Naive B cell (primary cell): ENCODE measurements at regions not wholly inside any gene's neighbourhood (a gene's known extent, or its start where the extent isn't known, plus 50 kb on each side); places are given as distances from the start of the nearest gene placed in this dataset.

Source experiments
- ATAC-seq, 2 donors: fragments of 150-1000 bp; cut with Tn5 transposase; 2 replicates each; pipeline ENCODE4 v1.10.0; 2021; ENCODE audit warnings: low read depth in 2 of 2, mild to moderate bottlenecking in 2 of 2, moderate library complexity in 2 of 2
- DNase-seq: peaks from one replicate; pipeline ENCODE4 v3.0.0; 2022
- H3K27ac Mint-ChIP-seq, 6 donors: one replicate each; pipeline ENCODE4 v1.8.0; 2020 to 2022; ENCODE audit warnings: mild to moderate bottlenecking in 6 of 6, mixed read lengths in 6 of 6, moderate library complexity in 5 of 6, inconsistent platforms in 2 of 6
- H3K27me3 Mint-ChIP-seq, 3 donors: one replicate each; pipeline ENCODE4 v1.8.0; 2021 to 2022; ENCODE audit warnings: mixed read lengths in 3 of 3, mild to moderate bottlenecking in 1 of 3
- H3K36me3 Mint-ChIP-seq, 2 donors: one replicate each; pipeline ENCODE4 v1.8.0; 2020 to 2022; ENCODE audit warnings: mixed read lengths in 2 of 2, inconsistent platforms in 1 of 2, mild to moderate bottlenecking in 1 of 2
- H3K4me1 Mint-ChIP-seq, 3 donors: one replicate each; pipeline ENCODE4 v1.8.0; 2020 to 2022; ENCODE audit warnings: mixed read lengths in 3 of 3, inconsistent platforms in 1 of 3, mild to moderate bottlenecking in 1 of 3, moderate library complexity in 1 of 3
- H3K4me3 Mint-ChIP-seq, 8 donors: one replicate each; pipeline ENCODE4 v1.8.0; 2020 to 2022; ENCODE audit warnings: mild to moderate bottlenecking in 8 of 8, mixed read lengths in 8 of 8, moderate library complexity in 8 of 8, inconsistent platforms in 2 of 8
- H3K9me3 Mint-ChIP-seq, 7 donors: one replicate each; pipeline ENCODE4 v1.8.0; 2020 to 2022; ENCODE audit warnings: mixed read lengths in 7 of 7, mild to moderate bottlenecking in 5 of 7, inconsistent platforms in 2 of 7, moderate library complexity in 1 of 7

DNA sequence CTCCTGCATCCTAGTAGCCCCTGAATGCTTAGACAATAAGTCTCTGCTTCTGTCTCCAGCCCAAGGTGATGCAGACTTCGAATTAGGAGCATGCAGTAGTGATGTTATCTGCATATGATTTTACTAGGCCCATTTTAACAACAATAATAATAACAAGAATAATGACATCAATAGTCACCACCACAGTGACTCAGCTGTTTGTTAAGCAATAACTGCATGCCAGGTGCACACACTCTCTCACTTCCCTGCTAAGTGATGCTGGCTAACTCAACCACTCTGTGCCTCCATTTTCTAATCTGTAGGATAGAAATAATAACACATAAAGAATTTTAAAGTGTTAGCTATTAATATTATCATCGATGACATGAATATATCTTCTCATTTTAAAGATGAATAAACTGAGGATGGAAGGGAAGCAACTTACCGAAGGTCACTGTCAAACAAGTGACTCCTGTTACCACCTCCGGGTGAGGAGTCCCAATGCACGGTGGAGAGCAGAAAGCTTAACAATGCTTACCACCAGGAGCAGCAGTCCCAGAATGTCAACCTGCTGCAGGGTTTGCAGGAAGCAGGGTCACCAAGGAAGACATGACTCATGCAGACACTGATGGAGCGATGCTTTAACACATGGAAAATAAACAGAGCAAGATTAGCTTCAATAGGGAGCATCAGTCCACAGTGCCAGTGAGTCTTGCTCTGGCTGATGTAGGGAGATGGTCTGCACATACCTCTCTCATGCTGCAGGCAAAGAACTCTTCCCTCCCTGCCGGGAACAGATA is 290.2 kb downstream of the SPATA17 start:
- Mint-ChIP-seq H3K9me3 (peaks cover 0 to 6% (median 0%) of the 10 kb centered on the region in 7 donors), H3K27me3 (peaks cover 9 to 15% (median 13%) of the 10 kb centered on the region in 3 donors), H3K36me3 (no peaks in the 10 kb centered on the region), H3K4me3 (no peak overlapping the region), H3K4me1 (no peaks in the 10 kb centered on the region), H3K27ac (peak overlapping the region in 1 of 6 donors; percentile 27)
- DNase-seq (no peak), ATAC-seq (no peak)

DNA sequence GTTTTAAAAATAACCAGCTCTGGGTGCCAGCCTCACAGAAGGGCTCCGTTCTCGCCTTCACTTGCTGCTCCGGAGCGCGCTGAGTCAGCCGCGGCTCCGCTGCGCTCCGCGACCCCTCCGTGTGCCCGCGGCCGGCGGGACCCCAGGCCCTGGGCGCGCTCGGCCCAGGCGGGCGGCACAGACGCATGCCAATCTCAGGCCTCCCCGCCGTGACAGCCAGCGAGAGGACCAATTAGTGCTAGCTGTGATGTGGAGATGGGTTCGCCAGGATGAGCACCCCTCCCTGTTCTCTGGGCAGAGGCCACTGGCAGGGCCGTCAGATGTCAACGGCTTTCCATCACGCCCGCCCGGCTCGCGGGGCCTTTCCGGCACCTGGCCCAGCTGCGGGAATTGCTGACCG is 293.8 kb downstream of the SPATA17 start:
- no peak overlapping the region for H3K27ac Mint-ChIP-seq
- no peak overlapping the region for H3K4me3 Mint-ChIP-seq
- DNase-seq (no peak), ATAC-seq (no peak)
- peaks cover 0 to 6% (median 0%) of the 10 kb centered on the region in 7 donors for H3K9me3 Mint-ChIP-seq
- no peaks in the 10 kb centered on the region for H3K4me1 Mint-ChIP-seq
- no peaks in the 10 kb centered on the region for H3K36me3 Mint-ChIP-seq
- H3K27me3 Mint-ChIP-seq, result peaks cover 9 to 17% (median 15%) of the 10 kb centered on the region in 3 donors

DNA sequence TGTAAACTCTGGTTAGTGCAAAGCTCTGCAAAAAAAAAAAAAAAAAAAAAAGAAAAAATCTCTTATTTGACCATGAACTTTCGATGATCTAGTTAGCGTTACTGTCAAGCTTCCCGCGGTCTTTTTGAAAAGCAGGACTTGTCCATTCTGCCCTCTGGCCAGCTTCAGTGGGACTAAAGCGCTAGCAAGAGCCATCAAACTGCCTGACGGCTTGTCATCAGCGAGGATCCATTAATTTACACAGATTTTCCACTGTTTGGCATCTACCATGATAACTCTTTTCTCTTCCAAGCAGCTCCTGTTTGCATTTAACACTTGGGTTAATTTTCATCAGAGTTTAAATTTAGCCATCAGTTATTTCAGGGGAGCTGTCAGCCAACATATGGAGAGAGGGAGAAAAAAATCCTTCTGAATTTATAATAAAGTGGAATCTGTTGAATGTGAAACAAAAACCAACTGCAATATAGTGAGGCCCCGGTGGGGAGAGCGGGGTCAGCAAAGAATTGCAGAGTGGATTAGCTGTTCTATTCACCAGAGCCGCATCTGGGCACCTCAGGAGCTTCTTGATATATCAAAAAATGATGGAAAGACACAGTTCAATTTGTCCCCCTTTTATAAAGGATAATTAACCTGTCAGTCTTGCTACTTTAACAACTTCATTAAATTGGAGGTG is 298.2 kb downstream of the SPATA17 start:
- H3K9me3 Mint-ChIP-seq, result peaks cover 0 to 4% (median 0%) of the 10 kb centered on the region in 7 donors
- peak overlapping the region in 1 of 6 donors; percentile 14 for H3K27ac Mint-ChIP-seq
- H3K27me3 Mint-ChIP-seq, result peaks cover 3 to 15% (median 8%) of the 10 kb centered on the region in 3 donors
- H3K4me1 Mint-ChIP-seq, result no peaks in the 10 kb centered on the region
- ATAC-seq (no peak), DNase-seq (no peak)
- no peak overlapping the region for H3K4me3 Mint-ChIP-seq
- no peaks in the 10 kb centered on the region for H3K36me3 Mint-ChIP-seq

DNA sequence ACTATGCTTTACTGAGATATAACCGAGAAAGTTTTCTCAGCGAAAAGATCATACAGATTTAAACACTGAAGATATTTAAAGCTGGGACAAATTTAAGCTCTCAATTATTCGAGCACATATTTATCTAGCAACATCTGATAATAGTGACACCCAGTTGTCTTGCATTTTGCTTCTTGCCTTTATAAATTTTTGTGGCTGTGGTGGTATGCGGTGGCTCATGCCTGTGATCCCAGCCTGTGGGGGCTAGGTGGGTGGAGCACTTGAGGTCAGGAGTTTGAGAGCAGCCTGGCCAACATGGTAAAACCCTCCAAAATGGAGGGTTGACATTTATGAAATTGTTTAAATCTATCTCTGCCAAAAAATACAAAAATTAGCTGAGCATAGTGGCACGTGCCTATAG is 312.2 kb downstream of the SPATA17 start:
- Mint-ChIP-seq H3K27ac (no peak overlapping the region), H3K4me3 (no peak overlapping the region), H3K36me3 (no peaks in the 10 kb centered on the region), H3K4me1 (no peaks in the 10 kb centered on the region), H3K9me3 (peaks cover 0 to 3% (median 0%) of the 10 kb centered on the region in 7 donors), H3K27me3 (no peaks in the 10 kb centered on the region)
- no peak for ATAC-seq
- no peak for DNase-seq

DNA sequence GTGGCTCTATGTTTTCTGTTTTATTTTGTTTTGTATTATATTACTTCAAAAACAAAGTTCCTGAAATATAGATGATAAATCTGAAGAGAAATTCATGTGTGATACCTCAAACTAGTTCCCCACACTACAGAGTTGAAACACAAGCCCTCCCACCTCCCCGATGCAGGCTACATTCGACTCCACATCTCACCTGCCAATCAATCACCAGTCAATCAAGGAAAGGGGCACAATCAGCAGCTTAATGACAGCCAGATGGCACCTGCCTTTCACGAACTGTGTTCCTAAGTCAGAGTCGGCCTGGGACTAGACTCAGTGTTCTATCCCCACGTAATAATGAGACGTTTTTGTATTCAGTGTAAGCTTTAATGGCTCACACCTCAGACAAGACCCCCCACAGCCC is 313.4 kb downstream of the SPATA17 start:
- H3K36me3 Mint-ChIP-seq, result no peaks in the 10 kb centered on the region
- H3K9me3 Mint-ChIP-seq, result peaks cover 0 to 3% (median 0%) of the 10 kb centered on the region in 7 donors
- ATAC-seq, result no peak
- no peak for DNase-seq
- no peaks in the 10 kb centered on the region for H3K4me1 Mint-ChIP-seq
- H3K4me3 Mint-ChIP-seq, result no peak overlapping the region
- no peaks in the 10 kb centered on the region for H3K27me3 Mint-ChIP-seq
- H3K27ac Mint-ChIP-seq, result no peak overlapping the region

DNA sequence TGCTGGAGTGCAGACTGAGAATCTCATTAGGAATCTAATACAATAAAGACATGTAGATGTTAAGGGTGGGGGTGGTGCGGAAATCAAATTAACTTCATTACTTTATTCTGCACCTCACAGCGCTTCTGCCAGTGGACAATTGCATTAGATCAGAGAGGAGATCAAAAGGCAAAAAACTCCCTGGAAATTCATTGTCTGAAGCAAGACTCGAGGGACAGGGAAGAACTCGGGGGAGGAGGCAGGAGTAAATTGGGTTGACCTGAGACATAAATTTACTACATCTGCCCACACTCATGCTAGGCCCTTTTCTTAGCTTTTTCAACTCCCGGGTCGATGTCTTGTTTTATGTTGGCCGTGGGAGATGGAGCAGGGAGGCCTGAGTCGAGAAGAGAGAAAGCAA is 315.4 kb downstream of the SPATA17 start:
- H3K27ac Mint-ChIP-seq, result no peak overlapping the region
- peaks cover 0 to 3% (median 0%) of the 10 kb centered on the region in 7 donors for H3K9me3 Mint-ChIP-seq
- ATAC-seq (no peak), DNase-seq (no peak)
- H3K4me3 Mint-ChIP-seq, result peak overlapping the region in 1 of 8 donors; percentile 10
- H3K36me3 Mint-ChIP-seq, result no peaks in the 10 kb centered on the region
- H3K4me1 Mint-ChIP-seq, result no peaks in the 10 kb centered on the region
- H3K27me3 Mint-ChIP-seq, result no peaks in the 10 kb centered on the region

DNA sequence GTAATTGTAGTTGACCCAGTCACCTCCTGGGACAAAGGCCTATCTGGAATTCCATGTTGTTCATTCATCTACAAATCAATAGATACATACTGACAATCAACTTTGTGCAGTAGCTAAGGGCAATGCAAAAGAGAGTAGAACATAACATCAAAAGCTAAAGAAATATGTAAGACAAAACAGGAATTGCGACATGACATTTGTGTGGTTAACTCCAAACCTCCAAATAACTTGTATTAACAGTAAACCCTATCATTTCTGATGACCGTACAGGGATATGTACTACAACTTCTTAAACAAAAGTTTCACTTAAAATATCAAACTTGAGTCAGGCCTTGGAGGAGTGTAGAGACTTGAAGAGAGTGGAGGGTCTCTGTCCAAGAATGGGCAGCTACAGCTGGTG is 317.6 kb downstream of the SPATA17 start:
- no peaks in the 10 kb centered on the region for H3K36me3 Mint-ChIP-seq
- peaks cover 0 to 2% (median 0%) of the 10 kb centered on the region in 7 donors for H3K9me3 Mint-ChIP-seq
- H3K27me3 Mint-ChIP-seq, result no peaks in the 10 kb centered on the region
- DNase-seq (no peak), ATAC-seq (no peak)
- no peaks in the 10 kb centered on the region for H3K4me1 Mint-ChIP-seq
- H3K4me3 Mint-ChIP-seq, result peak overlapping the region in 1 of 8 donors; percentile 31
- H3K27ac Mint-ChIP-seq, result no peak overlapping the region

DNA sequence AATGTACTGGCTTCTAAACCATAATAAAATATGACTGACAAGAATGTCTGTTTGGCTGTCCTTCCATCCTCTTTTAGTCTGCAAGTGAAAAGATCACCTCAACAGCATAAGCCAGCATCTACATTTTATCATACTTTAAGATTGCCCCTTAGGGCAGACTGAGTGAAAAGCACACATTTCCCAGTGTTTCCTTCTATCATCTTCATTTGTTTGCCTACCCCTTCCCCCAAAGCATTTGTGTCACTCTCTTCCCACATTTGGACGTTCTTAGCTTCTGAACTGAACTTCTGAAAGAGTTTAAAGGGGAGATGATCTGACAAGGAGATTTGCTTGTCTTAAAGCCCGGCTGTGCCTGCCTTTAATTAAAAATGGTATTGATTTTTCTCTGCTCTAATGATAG is 322.2 kb downstream of the SPATA17 start:
- H3K27me3 Mint-ChIP-seq, result no peaks in the 10 kb centered on the region
- DNase-seq, result no peak
- no peaks in the 10 kb centered on the region for H3K4me1 Mint-ChIP-seq
- H3K36me3 Mint-ChIP-seq, result no peaks in the 10 kb centered on the region
- peaks cover 1 to 10% (median 6%) of the 10 kb centered on the region in 7 donors for H3K9me3 Mint-ChIP-seq
- no peak overlapping the region for H3K4me3 Mint-ChIP-seq
- peak overlapping the region in 1 of 6 donors; percentile 44 for H3K27ac Mint-ChIP-seq
- ATAC-seq, result no peak

DNA sequence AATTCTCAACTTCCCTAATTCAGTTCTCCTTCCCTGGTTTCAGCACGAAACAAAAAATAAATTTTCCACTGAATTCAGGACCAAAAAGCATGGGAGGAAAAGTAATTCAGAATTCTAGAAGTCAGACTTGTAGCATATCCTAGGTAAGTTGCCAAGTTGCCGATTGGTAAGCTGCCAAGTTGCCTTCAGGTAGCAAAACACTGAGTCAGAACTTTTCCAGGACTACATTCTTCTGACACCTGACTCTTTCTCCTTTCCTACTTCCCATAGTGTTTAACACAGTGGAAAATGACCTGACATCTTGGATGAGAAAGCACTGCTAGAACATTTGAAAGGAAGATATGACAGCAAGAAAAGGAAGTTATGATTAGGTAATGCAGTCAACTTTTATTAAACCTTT is 322.8 kb downstream of the SPATA17 start:
- H3K27me3 Mint-ChIP-seq, result no peaks in the 10 kb centered on the region
- H3K9me3 Mint-ChIP-seq, result peaks cover 3 to 13% (median 8%) of the 10 kb centered on the region in 7 donors
- no peaks in the 10 kb centered on the region for H3K36me3 Mint-ChIP-seq
- no peak for ATAC-seq
- DNase-seq, result no peak
- no peak overlapping the region for H3K4me3 Mint-ChIP-seq
- no peak overlapping the region for H3K27ac Mint-ChIP-seq
- H3K4me1 Mint-ChIP-seq, result no peaks in the 10 kb centered on the region

DNA sequence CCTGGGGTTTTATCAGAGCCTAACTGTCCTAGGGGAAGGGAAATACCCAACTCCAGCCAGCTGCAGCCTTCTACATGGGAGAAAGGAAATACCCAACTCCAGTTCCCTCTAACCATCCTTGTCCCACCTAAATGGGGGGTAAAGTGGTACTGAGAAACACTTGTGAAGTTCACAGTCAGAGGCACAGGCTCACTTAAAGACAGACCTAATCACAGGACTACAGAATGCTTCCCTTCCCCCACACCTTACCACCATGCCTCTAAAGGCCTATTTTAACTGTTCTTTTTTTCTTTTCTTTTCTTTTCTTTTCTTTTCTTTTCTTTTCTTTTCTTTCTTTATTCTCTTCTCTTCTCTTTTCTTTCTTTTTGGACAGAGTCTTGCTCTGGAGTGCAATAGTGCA is 324.6 kb downstream of the SPATA17 start:
- no peaks in the 10 kb centered on the region for H3K27me3 Mint-ChIP-seq
- H3K4me1 Mint-ChIP-seq, result no peaks in the 10 kb centered on the region
- DNase-seq (no peak), ATAC-seq (no peak)
- no peaks in the 10 kb centered on the region for H3K36me3 Mint-ChIP-seq
- H3K9me3 Mint-ChIP-seq, result peaks cover 4 to 22% (median 8%) of the 10 kb centered on the region in 7 donors
- no peak overlapping the region for H3K27ac Mint-ChIP-seq
- H3K4me3 Mint-ChIP-seq, result no peak overlapping the region

DNA sequence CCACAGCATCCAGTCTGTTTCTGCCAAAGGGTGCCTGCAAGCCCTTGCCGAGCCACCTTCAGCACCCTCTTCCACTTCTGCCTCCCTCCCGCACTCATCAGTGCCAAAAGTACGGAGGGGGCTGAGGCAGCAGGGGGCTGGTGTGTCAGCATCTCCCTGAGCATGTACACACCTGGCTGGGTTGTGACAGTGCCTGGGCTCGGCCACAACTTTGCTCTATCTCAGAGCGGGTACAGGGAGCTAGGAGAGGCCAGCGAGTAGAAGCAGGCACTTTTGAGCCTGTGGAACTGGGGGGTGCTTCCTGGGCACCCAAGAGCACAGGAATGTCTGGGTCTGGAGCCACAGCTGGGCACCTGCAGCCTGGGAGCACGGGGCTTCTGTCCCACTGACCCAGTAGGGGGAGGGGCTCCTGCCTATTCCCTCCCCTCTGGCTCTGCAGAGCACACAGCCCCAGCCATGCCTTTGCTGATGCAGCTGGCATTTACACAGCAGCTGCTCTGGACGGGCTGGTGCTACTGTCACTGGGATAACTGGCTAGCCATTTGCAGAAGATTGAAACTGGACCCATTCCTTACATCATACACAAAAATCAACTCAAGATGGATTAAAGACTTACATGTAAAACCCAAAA is 319.8 kb upstream of the RRP15 start:
- DNase-seq, result no peak
- Mint-ChIP-seq H3K4me3 (no peak overlapping the region), H3K27ac (no peak overlapping the region), H3K9me3 (peaks cover 0 to 10% (median 4%) of the 10 kb centered on the region in 7 donors), H3K36me3 (no peaks in the 10 kb centered on the region), H3K4me1 (no peaks in the 10 kb centered on the region), H3K27me3 (no peaks in the 10 kb centered on the region)
- no peak for ATAC-seq

DNA sequence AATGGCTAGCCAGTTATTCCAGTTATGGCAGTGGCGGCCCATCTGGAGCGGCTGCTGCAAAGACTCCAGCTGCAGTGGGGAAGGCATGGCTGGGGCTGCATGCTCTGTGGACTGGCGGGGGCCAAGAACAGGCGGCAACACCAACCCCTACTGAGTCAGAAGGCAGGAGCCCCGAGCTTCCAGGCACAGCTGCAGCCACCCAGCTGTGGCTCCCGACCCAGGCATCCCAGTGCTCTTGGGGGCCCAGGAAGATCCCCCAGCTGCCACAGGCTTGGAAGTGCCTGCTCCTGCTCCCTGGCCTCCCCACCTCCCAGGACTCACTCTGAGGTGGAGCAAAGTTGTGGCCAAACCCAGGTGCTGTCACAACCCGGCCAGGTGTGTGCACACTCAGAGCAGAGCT is 317.0 kb upstream of the RRP15 start:
- no peak for DNase-seq
- ATAC-seq, result no peak

DNA sequence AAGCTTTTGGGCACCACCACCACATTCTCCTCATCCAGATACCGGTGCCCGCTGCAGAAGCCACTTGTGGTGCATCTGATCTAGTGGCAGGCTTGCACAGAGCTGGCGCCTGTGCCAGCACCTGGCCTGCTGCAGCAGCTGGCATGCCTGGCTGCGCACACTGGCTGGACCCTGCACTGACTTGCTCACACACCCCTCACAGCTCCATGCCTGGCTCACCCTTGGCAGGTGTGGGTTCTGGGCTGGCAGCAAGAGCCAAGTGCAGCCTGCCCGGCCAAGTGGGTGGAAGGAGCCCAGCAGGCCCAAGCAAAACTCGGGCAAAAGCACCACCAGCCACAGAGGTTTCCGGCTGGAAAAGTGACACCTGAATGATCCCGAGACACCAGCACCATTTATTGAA is 315.7 kb upstream of the RRP15 start:
- DNase-seq, result no peak
- peaks cover 0 to 9% (median 6%) of the 10 kb centered on the region in 7 donors for H3K9me3 Mint-ChIP-seq
- no peak for ATAC-seq
- no peak overlapping the region for H3K27ac Mint-ChIP-seq
- H3K4me3 Mint-ChIP-seq, result no peak overlapping the region
- no peaks in the 10 kb centered on the region for H3K4me1 Mint-ChIP-seq
- H3K36me3 Mint-ChIP-seq, result no peaks in the 10 kb centered on the region
- no peaks in the 10 kb centered on the region for H3K27me3 Mint-ChIP-seq

More for the DNA sequence above, 317.0 kb upstream of the RRP15 start:
- Mint-ChIP-seq H3K4me3 (no peak overlapping the region), H3K9me3 (peaks cover 0 to 9% (median 7%) of the 10 kb centered on the region in 7 donors), H3K27ac (no peak overlapping the region), H3K27me3 (no peaks in the 10 kb centered on the region), H3K36me3 (no peaks in the 10 kb centered on the region), H3K4me1 (no peaks in the 10 kb centered on the region)

DNA sequence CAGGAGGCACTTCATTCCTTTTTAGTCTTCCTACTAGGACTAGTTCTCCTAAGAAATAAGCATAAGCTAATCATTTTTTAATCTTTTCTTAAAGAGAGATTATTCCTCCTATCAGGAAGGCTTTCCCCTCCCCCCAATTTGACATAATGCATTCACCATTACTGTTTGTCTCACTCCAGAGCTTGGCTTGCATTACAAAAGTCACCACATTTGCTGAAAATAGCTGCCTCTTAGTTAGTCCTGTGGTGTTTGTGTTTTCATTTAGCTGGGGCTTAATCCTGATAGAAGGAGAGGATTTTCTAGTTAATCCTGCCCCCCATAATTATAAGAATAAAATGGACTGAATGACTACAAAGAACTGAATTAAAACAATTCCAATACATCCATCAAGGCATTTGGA is 307.1 kb upstream of the RRP15 start:
- no peak overlapping the region for H3K27ac Mint-ChIP-seq
- no peaks in the 10 kb centered on the region for H3K4me1 Mint-ChIP-seq
- no peak for ATAC-seq

More for the DNA sequence above, 307.1 kb upstream of the RRP15 start:
- no peaks in the 10 kb centered on the region for H3K36me3 Mint-ChIP-seq
- H3K27me3 Mint-ChIP-seq, result no peaks in the 10 kb centered on the region
- no peak for DNase-seq
- peaks cover 3 to 21% (median 7%) of the 10 kb centered on the region in 7 donors for H3K9me3 Mint-ChIP-seq
- H3K4me3 Mint-ChIP-seq, result no peak overlapping the region
